Eye (tissue), 1 donor: ENCODE measurements at regions not wholly inside any gene's neighbourhood (a gene's known extent, or its start where the extent isn't known, plus 50 kb on each side); places are given as distances from the start of the nearest gene placed in this dataset.

Experiments used
- DNase-seq: peaks from one replicate; pipeline ENCODE4 v3.0.0-alpha.2; 2015

GRCh38 chr1:87685311-87686135, 356.8 kb downstream of the LMO4 start:
- peak; percentile 44 for DNase-seq

- DNase-seq, result no peak
Observed at GRCh38 chr1:87686136-87686495, 357.4 kb downstream of the LMO4 start.

GRCh38 chr1:87686671-87687070, 358.0 kb downstream of the LMO4 start:
- no peak for DNase-seq

GRCh38 chr1:87688136-87688535, 359.5 kb downstream of the LMO4 start:
- no peak for DNase-seq

- DNase-seq, result no peak
Observed at GRCh38 chr1:87689487-87689886, 360.8 kb downstream of the LMO4 start.

- DNase-seq, result no peak
Observed at GRCh38 chr1:87696483-87696882, 367.8 kb downstream of the LMO4 start.

GRCh38 chr1:87702455-87702854, 373.8 kb downstream of the LMO4 start:
- DNase-seq, result no peak

- no peak for DNase-seq
Observed at GRCh38 chr1:87705233-87705632, 376.6 kb downstream of the LMO4 start.

- peak; percentile 38 for DNase-seq
Observed at GRCh38 chr1:87706203-87706602, 377.5 kb downstream of the LMO4 start.

GRCh38 chr1:87706779-87707228, 378.1 kb downstream of the LMO4 start:
- peak; percentile 72 for DNase-seq

- DNase-seq, result no peak
Observed at GRCh38 chr1:87707411-87707810, 378.7 kb downstream of the LMO4 start.

GRCh38 chr1:87712261-87713010, 383.8 kb downstream of the LMO4 start:
- DNase-seq, result no peak

- no peak for DNase-seq
Observed at GRCh38 chr1:87714278-87714677, 385.6 kb downstream of the LMO4 start.

GRCh38 chr1:87715052-87715451, 386.4 kb downstream of the LMO4 start:
- no peak for DNase-seq

GRCh38 chr1:87715471-87715870, 386.8 kb downstream of the LMO4 start:
- DNase-seq, result no peak

- no peak for DNase-seq
Observed at GRCh38 chr1:87717157-87717670, 388.5 kb downstream of the LMO4 start.

- DNase-seq, result no peak
Observed at GRCh38 chr1:87718241-87718950, 389.7 kb downstream of the LMO4 start.

GRCh38 chr1:87719658-87720057, 391.0 kb downstream of the LMO4 start:
- DNase-seq, result no peak

- no peak for DNase-seq
Observed at GRCh38 chr1:87720561-87720960, 391.9 kb downstream of the LMO4 start.

- no peak for DNase-seq
Observed at GRCh38 chr1:87723193-87723592, 394.5 kb downstream of the LMO4 start.

GRCh38 chr1:87728169-87728568, 399.5 kb downstream of the LMO4 start:
- DNase-seq, result no peak

GRCh38 chr1:87730274-87731216, 401.9 kb downstream of the LMO4 start:
- no peak for DNase-seq
